ENCODE measurements at regions not wholly inside any gene's neighbourhood (a gene's known extent, or its start where the extent isn't known, plus 50 kb on each side); places are given as distances from the start of the nearest gene placed in this dataset.

DNA sequence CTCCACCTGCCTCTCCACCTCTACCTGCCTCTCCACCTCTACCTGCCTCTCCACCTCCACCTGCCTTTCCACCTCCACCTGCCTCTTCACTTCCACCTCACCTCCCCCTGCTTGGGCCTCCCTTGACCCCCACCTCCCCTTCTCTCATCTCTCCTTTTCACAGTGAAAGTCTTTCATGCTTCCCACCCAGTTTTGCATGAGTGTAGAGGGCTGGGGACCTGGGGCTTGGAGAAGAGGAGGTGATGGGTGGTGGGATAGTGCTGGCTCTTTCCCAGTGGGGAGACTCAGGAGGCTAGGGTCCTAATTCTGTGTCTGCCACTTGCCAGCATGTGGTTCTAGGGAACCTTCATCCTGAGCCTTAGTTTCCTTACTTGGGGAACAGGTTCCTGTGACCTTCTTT is 316.2 kb upstream of the C1orf174 start:
- TF ChIP-seq EP300 (IDR thresholded peaks at IDR 0.05; ENCODE audit: borderline replicate concordance): no peak
- no peak for TF ChIP-seq FOXM1 (IDR thresholded peaks at IDR 0.05; ENCODE audit: borderline replicate concordance, low read depth)
- no peak for TF ChIP-seq CEBPB (IDR thresholded peaks at IDR 0.05)
- TF ChIP-seq, protein P1, sequence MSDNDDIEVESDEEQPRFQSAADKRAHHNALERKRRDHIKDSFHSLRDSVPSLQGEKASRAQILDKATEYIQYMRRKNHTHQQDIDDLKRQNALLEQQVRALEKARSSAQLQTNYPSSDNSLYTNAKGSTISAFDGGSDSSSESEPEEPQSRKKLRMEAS (IDR thresholded peaks at IDR 0.05): no peak
- TF ChIP-seq RAD21 (IDR thresholded peaks at IDR 0.05; ENCODE audit: low read depth): no peak

Data from Ishikawa (cell line).